GM12864 (cell line): ENCODE measurements at regions not wholly inside any gene's neighbourhood (a gene's known extent, or its start where the extent isn't known, plus 50 kb on each side); places are given as distances from the start of the nearest gene placed in this dataset.

Experiments used
- DNase-seq: peaks from one replicate; pipeline ENCODE4 v3.0.0-alpha.2; 2011; ENCODE audit warnings: low read depth
- H3K4me3 ChIP-seq: 2 replicates; pipeline ENCODE4 v1.5.1; 2011; ENCODE audit warnings: mild to moderate bottlenecking, low read depth, low read length, control low read depth
- CTCF ChIP-seq: IDR thresholded peaks from 2 replicates; pipeline ENCODE4 v1.5.1; 2011; ENCODE audit warnings: low read depth, mild to moderate bottlenecking, moderate library complexity, low read length, control low read depth, inconsistent platforms; ENCODE audit errors: missing control alignments

GRCh38 chr20:39176457-39176856, 214.3 kb downstream of the DHX35 start:
- no peak for TF ChIP-seq CTCF
- no peak for DNase-seq
- H3K4me3 ChIP-seq = no peak overlapping the region

GRCh38 chr20:39170896-39171463, 208.8 kb downstream of the DHX35 start:
- no peak overlapping the region for H3K4me3 ChIP-seq
- no peak for TF ChIP-seq CTCF
- DNase-seq = no peak

DNA sequence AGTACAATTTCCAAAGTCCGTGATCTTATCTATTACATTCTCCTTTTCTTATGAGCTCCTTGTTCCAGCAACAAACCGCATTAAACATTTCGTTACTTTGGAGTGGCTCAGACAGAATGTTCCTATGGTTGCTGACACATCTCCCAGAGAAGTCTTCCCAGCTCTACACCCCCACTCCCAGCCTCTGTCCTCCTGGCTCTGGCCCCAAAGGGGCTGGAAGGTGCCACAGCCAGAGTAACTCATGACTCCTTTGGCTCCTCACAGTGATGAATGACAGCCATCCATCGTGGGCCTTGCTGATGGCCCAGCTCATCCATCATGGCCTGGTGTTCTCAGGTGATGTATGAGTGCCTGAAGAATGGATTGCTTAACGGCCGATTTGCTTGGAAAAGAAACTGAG, 203.0 kb downstream of the DHX35 start:
- no peak for TF ChIP-seq CTCF
- H3K4me3 ChIP-seq = no peak overlapping the region
- no peak for DNase-seq

DNA sequence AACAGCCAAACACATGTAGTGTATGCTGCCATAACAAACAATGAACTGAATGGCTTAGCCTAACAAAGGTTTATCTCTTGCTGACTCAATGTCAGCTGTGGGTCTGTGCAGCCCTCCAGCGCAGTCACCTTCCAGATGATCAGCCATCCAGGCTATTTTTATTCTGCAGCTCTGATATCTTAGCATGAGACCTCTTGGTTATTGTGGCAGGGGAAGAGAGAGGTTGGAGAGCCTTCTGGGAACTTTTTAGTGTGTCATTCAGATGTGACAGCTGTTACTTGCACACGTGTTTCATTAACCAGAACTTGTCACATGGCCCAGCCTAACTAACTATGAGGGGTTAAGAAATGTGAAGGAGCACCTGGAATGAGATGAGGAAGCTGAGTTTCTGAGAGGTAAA, 202.5 kb downstream of the DHX35 start:
- no peak for DNase-seq
- no peak overlapping the region for H3K4me3 ChIP-seq
- TF ChIP-seq CTCF = no peak

DNA sequence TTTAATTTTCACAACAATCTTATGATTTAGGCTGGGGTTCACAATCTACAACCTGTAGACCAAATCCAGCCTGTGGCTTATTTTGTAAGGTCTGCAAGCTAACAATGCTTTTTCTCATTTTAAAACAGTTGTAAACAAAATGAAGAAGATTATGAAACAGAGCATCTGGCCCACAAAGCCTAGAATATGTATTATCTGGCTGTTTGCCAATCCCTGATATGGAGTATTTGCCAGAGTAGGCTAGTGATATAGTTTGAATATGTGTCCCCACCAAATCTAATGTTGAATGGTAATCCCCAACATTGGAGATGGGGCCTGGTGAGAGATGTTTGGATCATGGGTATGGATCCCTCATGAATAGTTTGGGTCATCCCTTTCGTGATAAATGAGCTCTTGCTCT, 201.8 kb downstream of the DHX35 start:
- H3K4me3 ChIP-seq = no peak overlapping the region
- DNase-seq = no peak
- TF ChIP-seq CTCF = no peak

- TF ChIP-seq CTCF = no peak
- H3K4me3 ChIP-seq = no peak overlapping the region
- DNase-seq = no peak
Measured at GRCh38 chr20:39161900-39162299, 199.8 kb downstream of the DHX35 start.

DNA sequence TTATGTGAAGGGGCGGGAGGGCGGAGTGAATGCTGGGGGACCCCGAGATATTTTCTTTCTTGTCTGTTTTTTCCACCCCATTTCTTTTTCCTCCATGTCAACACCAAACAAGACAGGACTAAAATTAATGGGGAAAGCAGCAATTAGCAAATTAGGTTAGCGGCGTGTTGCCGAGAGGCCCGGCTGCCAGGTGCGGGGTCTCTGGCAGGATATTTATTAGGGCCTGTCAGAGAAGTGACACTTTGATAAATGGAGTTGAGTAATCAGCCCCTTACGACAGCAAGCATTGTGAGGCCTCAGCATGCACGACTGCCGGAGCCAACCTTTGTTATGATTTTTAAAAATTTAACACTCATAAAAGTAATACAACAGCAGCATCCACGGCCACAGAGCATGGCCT, 193.8 kb downstream of the DHX35 start:
- TF ChIP-seq CTCF = no peak
- DNase-seq = no peak
- H3K4me3 ChIP-seq = no peak overlapping the region
